GM21526 (cell line): ENCODE measurements at regions not wholly inside any gene's neighbourhood (a gene's known extent, or its start where the extent isn't known, plus 50 kb on each side); places are given as distances from the start of the nearest gene placed in this dataset.

ENCODE experiments used
- ATAC-seq: cut with Tn5 transposase; IDR thresholded peaks from one replicate; pipeline ENCODE4 v1.9.1; 2021; ENCODE audit warnings: moderate library complexity; ENCODE audit not compliant: unreplicated experiment, low FRiP score

- ATAC-seq = no peak
These were observed 167.7 kb downstream of the ZFP36L2 start for GRCh38 chr2:43058726-43059110.

GRCh38 chr2:43057742-43058725 lies 168.4 kb downstream of the ZFP36L2 start:
- no peak for ATAC-seq

DNA sequence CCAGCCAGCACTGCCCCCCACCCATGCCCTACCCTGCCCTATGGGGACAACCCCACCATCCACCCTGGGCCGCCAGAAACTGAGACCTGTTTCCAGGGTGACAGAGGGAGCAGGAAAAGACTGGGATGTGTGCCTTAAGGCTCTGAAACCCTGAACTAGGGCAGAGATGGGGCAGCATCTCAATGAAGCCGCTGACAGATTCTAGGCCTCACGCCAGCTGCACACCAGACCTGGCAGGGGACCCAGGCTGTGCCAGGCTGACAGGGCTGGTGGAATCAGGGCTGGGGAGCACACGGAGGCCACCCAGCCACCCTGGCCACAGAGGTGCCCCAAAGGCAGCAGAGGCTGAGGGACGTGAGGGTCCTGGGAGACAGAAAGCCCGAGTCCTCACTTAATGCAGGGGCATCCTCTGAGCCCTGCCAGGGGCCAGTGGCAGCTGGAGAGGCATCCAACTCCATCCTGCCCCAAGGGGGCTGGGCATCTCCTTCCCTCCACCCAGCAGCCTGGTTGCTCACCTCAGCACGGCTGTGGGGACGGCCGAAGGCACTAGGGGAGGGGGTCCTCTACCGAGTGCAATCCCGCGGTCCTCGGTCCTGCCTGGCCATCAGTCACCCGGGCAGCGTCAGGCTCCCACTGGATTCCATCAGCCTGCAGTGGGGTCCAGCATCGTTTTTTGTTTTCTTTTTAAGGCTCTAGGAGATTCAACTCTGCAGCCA lies 169.2 kb downstream of the ZFP36L2 start:
- ATAC-seq = no peak

- no peak for ATAC-seq
These were observed 170.4 kb downstream of the ZFP36L2 start for GRCh38 chr2:43055985-43056384.

DNA sequence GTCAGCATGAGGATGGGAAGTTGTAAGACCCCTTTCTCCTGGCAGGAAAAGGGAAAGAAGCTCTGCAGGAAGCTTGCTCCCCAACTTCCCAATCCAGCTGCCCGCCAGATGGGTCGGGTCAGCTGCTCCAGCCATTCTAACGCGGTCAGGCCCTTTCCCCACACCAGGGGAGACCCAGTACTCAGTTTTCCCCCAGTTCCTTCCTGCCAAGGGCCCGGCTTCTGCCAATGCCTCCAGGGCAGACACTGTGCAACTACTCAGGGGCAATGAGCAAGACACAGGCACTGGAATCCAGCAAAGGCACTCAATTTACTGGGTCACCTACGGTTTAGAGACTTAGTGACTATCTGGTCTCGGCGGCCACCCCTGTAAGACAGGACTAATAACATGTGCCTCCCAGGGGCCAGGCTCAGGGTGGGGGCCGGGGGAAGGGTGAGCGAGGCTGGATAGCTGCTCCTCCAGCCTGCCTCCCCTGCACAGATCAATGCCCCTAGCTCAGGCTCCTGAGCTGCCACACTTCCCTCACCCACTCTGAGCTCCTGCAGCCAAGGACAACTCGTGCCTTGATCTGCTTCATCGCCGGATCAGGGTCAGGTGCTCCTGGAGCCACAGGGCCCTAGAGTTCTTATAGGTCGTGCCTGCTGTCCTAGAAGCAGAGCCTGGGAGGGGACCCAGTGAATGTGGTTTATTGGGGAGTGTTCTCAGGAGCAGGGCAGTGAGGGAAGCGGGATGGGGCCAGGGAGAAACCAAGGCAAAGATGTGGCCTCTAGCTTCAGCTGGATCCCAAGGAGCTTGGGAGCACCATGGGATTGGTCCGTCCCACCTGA lies 171.1 kb downstream of the ZFP36L2 start:
- ATAC-seq = no peak

DNA sequence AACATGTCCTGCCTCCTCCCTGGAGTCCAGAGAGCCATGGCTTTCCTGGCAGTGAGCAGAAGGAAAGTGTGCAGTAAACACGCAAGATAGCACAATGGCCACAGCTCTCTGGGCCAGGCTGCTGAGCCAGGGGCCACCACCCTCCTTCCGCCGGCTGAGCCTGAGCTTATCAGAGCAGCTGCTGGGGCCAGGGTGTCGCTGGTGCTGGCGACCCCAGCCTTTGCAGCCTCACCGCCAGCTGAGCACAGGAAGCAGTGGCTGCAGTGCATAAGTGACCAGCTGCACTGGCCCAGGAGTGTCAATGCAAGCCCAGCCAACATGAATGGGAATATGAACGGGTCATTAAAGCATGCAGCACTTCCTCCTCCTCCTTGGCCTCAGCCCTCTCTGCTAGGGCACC lies 172.0 kb downstream of the ZFP36L2 start:
- ATAC-seq = no peak

- no peak for ATAC-seq
These were observed 173.5 kb downstream of the ZFP36L2 start for GRCh38 chr2:43052944-43053306.

DNA sequence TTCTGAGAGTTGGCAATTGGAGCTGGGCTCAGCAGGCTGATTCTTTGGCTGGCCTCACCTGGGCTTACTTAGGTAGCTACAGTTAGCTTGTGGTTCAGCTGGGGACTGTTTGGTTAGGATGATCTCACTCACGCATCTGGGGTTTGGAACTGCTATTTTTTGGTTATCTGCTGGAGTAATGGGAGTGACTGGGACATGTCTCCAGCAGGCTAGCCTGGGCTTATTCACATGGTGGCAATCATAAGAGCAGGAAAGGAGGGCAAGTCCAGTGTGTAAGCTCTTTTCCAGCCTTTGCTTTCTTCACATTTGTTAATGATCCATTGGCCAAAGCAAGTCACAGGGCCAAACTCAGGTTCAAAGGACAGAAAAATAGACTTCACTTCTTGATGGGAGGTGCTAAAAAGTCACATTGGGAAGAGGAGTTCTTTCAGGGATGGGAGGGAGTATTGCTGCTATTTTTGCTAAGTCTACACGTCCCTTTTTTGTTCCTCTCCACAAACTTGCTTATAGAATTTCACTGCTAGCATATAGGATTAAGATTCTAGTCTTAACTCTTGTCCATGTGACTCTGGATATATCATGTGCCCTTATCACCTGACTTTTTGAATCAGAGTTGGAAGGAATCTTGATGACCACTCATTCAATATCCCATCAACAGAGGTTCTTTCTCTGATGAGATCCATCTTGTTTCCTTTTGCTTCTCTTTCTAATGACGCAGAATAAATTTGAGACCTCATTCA lies 174.0 kb downstream of the ZFP36L2 start:
- no peak for ATAC-seq

DNA sequence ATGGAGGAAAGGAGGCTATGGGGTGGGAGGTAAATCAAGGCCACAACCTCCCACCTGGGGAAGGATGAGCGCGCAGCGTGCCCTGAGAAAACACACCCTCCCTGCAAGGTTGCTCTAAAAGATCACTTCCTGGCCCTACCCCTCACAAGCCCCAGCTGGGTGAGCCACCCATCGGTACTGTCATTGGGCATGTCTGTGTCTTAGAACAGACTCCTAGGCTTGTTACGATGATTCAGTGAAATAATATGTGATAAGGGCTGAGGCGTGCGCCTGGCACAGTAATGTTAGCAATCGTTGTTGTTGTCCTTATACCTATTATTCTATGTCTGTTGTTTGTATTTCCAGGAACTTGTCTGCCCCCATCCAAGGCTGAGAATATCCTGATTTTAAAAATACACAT lies 175.1 kb downstream of the ZFP36L2 start:
- ATAC-seq = no peak

DNA sequence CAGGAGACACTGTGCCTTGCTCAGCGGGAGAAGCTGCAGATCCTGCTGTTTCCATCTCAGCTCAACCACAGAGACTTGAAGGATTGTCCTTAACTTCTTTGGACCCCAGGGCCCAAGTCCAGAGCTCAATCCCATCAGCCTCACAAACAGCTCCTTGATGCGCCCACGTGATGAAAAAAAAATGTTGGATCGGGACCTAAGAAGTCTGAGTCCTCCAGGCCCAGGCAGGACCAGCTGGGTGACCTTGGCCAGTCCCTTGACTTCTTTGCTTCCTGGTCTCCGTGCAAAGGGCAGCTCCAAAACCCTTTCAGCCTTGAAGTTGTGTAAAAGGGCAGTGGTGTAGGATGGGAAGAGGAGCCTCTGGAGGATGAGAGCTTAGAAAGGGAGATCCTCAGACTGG lies 175.5 kb downstream of the ZFP36L2 start:
- no peak for ATAC-seq

- ATAC-seq = no peak
These were observed 176.3 kb downstream of the ZFP36L2 start for GRCh38 chr2:43049836-43050801.

DNA sequence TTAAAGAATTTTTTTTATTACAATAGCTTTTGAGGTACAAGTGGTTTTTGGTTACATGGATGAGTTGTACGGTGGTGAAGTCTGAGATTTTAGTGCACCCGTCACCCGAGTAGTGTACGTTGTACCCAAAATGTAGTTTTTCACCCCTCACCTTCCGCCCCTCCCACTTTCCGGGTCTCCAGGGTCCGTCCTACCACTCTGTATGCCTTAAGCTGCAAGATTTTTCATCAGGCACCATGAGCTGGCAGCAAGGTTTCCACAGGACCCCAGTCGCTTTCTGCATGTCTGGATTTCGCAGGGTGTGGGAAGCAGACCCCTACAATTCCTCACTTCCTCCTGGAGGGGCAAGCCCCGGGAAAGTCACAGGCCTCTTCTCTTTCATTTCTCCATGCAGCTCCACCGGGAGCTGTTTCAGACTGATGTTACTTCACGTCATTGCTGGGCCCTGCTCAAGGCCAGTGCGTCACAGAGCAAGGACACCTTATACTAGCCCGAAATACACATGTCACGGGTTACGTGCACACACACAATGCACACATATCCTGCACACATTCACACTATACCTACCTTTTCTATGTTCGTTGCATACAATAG lies 179.1 kb downstream of the ZFP36L2 start:
- no peak for ATAC-seq

GRCh38 chr2:43045866-43046265 lies 180.5 kb downstream of the ZFP36L2 start:
- no peak for ATAC-seq

GRCh38 chr2:43044093-43044681 lies 182.2 kb downstream of the ZFP36L2 start:
- no peak for ATAC-seq

GRCh38 chr2:43043553-43043870 lies 182.9 kb downstream of the ZFP36L2 start:
- no peak for ATAC-seq

GRCh38 chr2:43041661-43042360 lies 184.6 kb downstream of the ZFP36L2 start:
- ATAC-seq = no peak

DNA sequence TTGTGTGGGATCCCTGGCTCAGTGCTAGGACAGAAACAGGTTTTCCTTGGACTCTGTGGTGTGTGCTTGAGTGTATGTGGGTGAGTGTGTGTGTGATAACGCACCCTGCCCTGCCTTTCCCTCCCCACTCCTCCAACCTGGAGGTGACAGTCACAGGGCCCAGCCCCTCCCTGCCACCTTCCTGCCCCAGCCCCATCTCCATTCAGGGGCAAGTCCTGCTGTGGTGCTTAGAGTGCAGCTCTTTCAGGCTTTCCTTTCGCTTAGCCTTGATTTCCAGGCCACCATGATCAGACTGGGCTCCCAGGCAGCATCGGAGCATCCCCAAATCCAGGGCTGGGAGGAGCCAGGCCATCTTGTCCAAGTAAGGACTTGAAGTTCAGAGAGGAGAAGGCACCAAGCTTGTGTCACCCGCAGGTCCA lies 185.2 kb downstream of the ZFP36L2 start:
- no peak for ATAC-seq
